ENCODE measurements at regions not wholly inside any gene's neighbourhood (a gene's known extent, or its start where the extent isn't known, plus 50 kb on each side); places are given as distances from the start of the nearest gene placed in this dataset.

DNA sequence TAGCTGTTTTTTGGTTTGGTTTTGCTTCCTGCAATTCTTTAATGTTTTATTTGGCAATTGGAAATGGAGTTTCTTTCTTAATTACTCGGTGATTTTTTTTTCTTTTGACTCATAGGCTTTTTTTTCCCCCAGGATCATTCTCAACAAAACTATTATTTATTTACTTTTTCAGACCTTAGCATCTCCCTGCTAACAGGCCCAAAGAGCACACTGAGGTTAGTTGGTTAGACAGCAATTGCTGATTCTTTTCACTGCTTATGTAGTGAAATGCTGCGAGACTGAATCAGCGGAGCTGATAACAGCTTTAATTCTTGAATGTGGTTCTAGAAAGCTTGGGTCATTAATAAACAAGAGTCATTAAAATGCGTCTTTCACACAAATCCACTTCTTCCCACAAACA is 79.1 kb upstream of the ZFP64 start:
- no peaks in the 10 kb centered on the region; a peak in 1 of 5 replicates for H3K27me3 ChIP-seq (ENCODE audit: control insufficient read depth in 1 of 2, insufficient read depth in 2 of 2, low read length in 2 of 2)
- no peaks in the 10 kb centered on the region for H3K36me3 ChIP-seq (replicated peaks in 1 of 2; ENCODE audit: control insufficient read depth in 1 of 2, insufficient read depth in 2 of 2, low read length in 2 of 2)
- no peaks in the 10 kb centered on the region for H4K20me1 ChIP-seq (ENCODE audit: insufficient read depth, low read length)
- TF ChIP-seq, protein P1, sequence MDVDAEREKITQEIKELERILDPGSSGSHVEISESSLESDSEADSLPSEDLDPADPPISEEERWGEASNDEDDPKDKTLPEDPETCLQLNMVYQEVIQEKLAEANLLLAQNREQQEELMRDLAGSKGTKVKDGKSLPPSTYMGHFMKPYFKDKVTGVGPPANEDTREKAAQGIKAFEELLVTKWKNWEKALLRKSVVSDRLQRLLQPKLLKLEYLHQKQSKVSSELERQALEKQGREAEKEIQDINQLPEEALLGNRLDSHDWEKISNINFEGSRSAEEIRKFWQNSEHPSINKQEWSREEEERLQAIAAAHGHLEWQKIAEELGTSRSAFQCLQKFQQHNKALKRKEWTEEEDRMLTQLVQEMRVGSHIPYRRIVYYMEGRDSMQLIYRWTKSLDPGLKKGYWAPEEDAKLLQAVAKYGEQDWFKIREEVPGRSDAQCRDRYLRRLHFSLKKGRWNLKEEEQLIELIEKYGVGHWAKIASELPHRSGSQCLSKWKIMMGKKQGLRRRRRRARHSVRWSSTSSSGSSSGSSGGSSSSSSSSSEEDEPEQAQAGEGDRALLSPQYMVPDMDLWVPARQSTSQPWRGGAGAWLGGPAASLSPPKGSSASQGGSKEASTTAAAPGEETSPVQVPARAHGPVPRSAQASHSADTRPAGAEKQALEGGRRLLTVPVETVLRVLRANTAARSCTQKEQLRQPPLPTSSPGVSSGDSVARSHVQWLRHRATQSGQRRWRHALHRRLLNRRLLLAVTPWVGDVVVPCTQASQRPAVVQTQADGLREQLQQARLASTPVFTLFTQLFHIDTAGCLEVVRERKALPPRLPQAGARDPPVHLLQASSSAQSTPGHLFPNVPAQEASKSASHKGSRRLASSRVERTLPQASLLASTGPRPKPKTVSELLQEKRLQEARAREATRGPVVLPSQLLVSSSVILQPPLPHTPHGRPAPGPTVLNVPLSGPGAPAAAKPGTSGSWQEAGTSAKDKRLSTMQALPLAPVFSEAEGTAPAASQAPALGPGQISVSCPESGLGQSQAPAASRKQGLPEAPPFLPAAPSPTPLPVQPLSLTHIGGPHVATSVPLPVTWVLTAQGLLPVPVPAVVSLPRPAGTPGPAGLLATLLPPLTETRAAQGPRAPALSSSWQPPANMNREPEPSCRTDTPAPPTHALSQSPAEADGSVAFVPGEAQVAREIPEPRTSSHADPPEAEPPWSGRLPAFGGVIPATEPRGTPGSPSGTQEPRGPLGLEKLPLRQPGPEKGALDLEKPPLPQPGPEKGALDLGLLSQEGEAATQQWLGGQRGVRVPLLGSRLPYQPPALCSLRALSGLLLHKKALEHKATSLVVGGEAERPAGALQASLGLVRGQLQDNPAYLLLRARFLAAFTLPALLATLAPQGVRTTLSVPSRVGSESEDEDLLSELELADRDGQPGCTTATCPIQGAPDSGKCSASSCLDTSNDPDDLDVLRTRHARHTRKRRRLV (CRISPR knock-in tag; IDR thresholded peaks at IDR 0.05), result no peak
- TF ChIP-seq ZSCAN31 (CRISPR knock-in tag; IDR thresholded peaks at IDR 0.05; ENCODE audit: low read depth), result no peak
- DNase-seq (ENCODE audit: low spot score) (no peak), FAIRE-seq (no peak), ATAC-seq (no peak)
- in situ Hi-C loops (cut with HindIII; ENCODE audit: extremely low pct_ligation_motif_present, low pct_unique_long_range_greater_than_20kb), result no loop called here
- no peak overlapping the region for H3K4me3 ChIP-seq (replicated peaks in 1 of 3; ENCODE audit: insufficient read depth in 1 of 3, low read depth in 2 of 3, low read length in 3 of 3)
- intact Hi-C loops (cut with micrococcal nuclease; ENCODE audit: unreplicated experiment), result no loop called here
- H3K9ac ChIP-seq (ENCODE audit: insufficient read depth, low read depth, low read length), result no peak overlapping the region
- 58% methylated on average over 4 of the region's 4 CpGs for WGBS (ENCODE audit: low lambda C conversion rate)
- no TSS peak for BruUV-seq (replicated peaks)
- H2AFZ ChIP-seq (ENCODE audit: low read length), result no peak overlapping the region
- no peaks in the 10 kb centered on the region for H3K9me3 ChIP-seq (ENCODE audit: low read length)
- H3K4me1 ChIP-seq (ENCODE audit: insufficient read depth, low read length), result 0 out of 2 replicates have a peak, but pooled peaks cover 8% of the 10 kb centered on the region
- no peaks in the 10 kb centered on the region for H3K79me2 ChIP-seq (ENCODE audit: insufficient read depth, low read length)
- H3K27ac ChIP-seq (ENCODE audit: extremely low read length, insufficient read depth, low read length), result no peak overlapping the region
- H3K4me2 ChIP-seq (ENCODE audit: low read depth, low read length), result no peak overlapping the region
- ChIA-PET CTCF (ENCODE audit: low intra/inter-chr PET ratio, low total read pairs) (no interaction called here), POLR2A (no interaction called here)

DNA sequence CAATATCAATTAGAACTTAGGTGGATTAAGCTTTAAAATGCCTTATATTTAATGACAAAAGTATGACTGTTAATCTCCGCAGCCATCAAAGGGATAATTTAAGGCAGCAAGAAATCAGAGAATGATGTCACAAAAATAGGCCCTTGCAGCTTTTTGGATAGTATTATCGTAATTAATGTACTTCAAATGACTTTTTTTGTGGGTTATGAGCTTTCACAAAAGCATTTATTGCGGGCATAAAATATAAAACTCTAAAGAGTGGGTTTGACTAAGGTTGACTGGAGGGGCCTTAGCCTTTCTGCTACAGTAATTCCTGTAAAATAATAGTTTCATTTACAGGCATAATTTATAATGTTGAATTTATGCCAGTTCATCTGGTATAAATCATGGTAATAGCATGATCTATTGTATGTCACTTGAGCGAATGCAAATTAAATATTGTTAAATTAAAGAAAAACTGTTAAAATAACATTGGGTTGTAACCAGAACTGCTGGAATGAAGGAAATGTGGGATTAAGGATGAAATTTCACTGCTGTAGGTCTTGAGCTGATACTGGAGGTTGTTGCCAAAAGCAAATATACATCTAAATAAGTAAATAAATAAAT is 78.5 kb upstream of the ZFP64 start:
- no peak for FAIRE-seq
- WGBS (ENCODE audit: low lambda C conversion rate), result 51% methylated on average over 4 of the region's 4 CpGs

More for the DNA sequence above, 78.5 kb upstream of the ZFP64 start:
- no peak overlapping the region for H3K4me3 ChIP-seq (replicated peaks in 1 of 3; ENCODE audit: insufficient read depth in 1 of 3, low read depth in 2 of 3, low read length in 3 of 3)
- H3K36me3 ChIP-seq (replicated peaks in 1 of 2; ENCODE audit: control insufficient read depth in 1 of 2, insufficient read depth in 2 of 2, low read length in 2 of 2), result no peaks in the 10 kb centered on the region
- no peaks in the 10 kb centered on the region for H3K9me3 ChIP-seq (ENCODE audit: low read length)
- ChIA-PET CTCF (ENCODE audit: low intra/inter-chr PET ratio, low total read pairs) (no interaction called here), POLR2A (no interaction called here)
- no peaks in the 10 kb centered on the region for H3K79me2 ChIP-seq (ENCODE audit: insufficient read depth, low read length)
- H3K9ac ChIP-seq (ENCODE audit: insufficient read depth, low read depth, low read length), result no peak overlapping the region
- no peak overlapping the region for H3K4me2 ChIP-seq (ENCODE audit: low read depth, low read length)
- H4K20me1 ChIP-seq (ENCODE audit: insufficient read depth, low read length), result no peaks in the 10 kb centered on the region
- DNase-seq (ENCODE audit: low spot score) (no peak), ATAC-seq (no peak)
- BruUV-seq (replicated peaks), result no TSS peak
- no peaks in the 10 kb centered on the region; a peak in 1 of 5 replicates for H3K27me3 ChIP-seq (ENCODE audit: control insufficient read depth in 1 of 2, insufficient read depth in 2 of 2, low read length in 2 of 2)
- H2AFZ ChIP-seq (ENCODE audit: low read length), result no peak overlapping the region
- TF ChIP-seq TMF1 (CRISPR knock-in tag; IDR thresholded peaks at IDR 0.05; ENCODE audit: low read depth) (no peak), ETV6 (CRISPR knock-in tag; conservative IDR thresholded peaks at IDR 0.05) (no peak), ZFP41 (CRISPR knock-in tag; IDR thresholded peaks at IDR 0.05; ENCODE audit: borderline replicate concordance) (no peak), HOXA5 (CRISPR knock-in tag; IDR thresholded peaks at IDR 0.05) (no peak), CREB1 (IDR thresholded peaks at IDR 0.05) (0 out of 2 replicates have a peak, but pooled peaks have one; percentile 11), CREB1 (CRISPR knock-in tag; IDR thresholded peaks at IDR 0.05) (no peak)
- H3K27ac ChIP-seq (ENCODE audit: extremely low read length, insufficient read depth, low read length), result no peak overlapping the region
- intact Hi-C loops (cut with micrococcal nuclease; ENCODE audit: unreplicated experiment) (no loop called here), in situ Hi-C loops (cut with HindIII; ENCODE audit: extremely low pct_ligation_motif_present, low pct_unique_long_range_greater_than_20kb) (no loop called here)
- 0 out of 2 replicates have a peak, but pooled peaks cover 4% of the 10 kb centered on the region for H3K4me1 ChIP-seq (ENCODE audit: insufficient read depth, low read length)
